H1 (cell line): ENCODE measurements at regions not wholly inside any gene's neighbourhood (a gene's known extent, or its start where the extent isn't known, plus 50 kb on each side); places are given as distances from the start of the nearest gene placed in this dataset.

Experiments
- CTCF ChIA-PET: fragments of 300-600 bp; sonication (Branson Sonifier 250); formaldehyde crosslinking; loops from one replicate; lab custom pipeline; 2021; ENCODE audit not compliant: partially characterized antibody; lab: Charles Lee
- POLR2A ChIA-PET: fragments of 300-600 bp; sonication (Branson Sonifier 250); formaldehyde crosslinking; loops from one replicate; lab custom pipeline; 2021; ENCODE audit warnings: inconsistent platforms; ENCODE audit not compliant: partially characterized antibody; lab: Charles Lee
- DNase-seq, 2 experiments: peaks; one replicate each; pipeline versions ENCODE4 v3.0.0 to v3.0.0-alpha.2; 2010 to 2022; ENCODE audit warnings: low spot score in 2 of 2, low read depth in 1 of 2, mixed read lengths in 1 of 2
- FAIRE-seq: peaks from 2 replicates; lab custom pipeline; 2011; peaks lifted over from hg19 to GRCh38; lab: Jason Lieb, UNC
- H2AFZ ChIP-seq: 2 replicates; pipeline ENCODE4 v1.8.1; 2012; ENCODE audit warnings: low read length, inconsistent platforms
- H2AK5ac ChIP-seq: 2 replicates; pipeline ENCODE4 v1.6.1; 2013; ENCODE audit warnings: low read depth, low read length
- H2BK120ac ChIP-seq: replicated peaks from 2 replicates; pipeline ENCODE3; 2013; ENCODE audit warnings: low read depth, low read length, inconsistent platforms
- H2BK12ac ChIP-seq: 2 replicates; pipeline ENCODE4 v1.6.1; 2013; ENCODE audit warnings: low read depth, low read length
- H2BK15ac ChIP-seq: 2 replicates; pipeline ENCODE4 v1.6.1; 2013; ENCODE audit warnings: low read length
- H2BK20ac ChIP-seq: 2 replicates; pipeline ENCODE4 v1.6.1; 2013; ENCODE audit warnings: low read length
- H2BK5ac ChIP-seq: 2 replicates; pipeline ENCODE4 v1.6.1; 2013; ENCODE audit warnings: low read depth, low read length
- H3K14ac ChIP-seq: 2 replicates; pipeline ENCODE4 v1.6.1; 2013; ENCODE audit warnings: inconsistent platforms; ENCODE audit not compliant: insufficient read length
- H3K18ac ChIP-seq: 2 replicates; pipeline ENCODE4 v1.6.1; 2013; ENCODE audit warnings: low read length; ENCODE audit errors: extremely low read depth
- H3K23ac ChIP-seq: 2 replicates; pipeline ENCODE4 v1.6.1; 2013; ENCODE audit warnings: inconsistent platforms; ENCODE audit not compliant: insufficient read length
- H3K23me2 ChIP-seq: 2 replicates; pipeline ENCODE4 v1.6.1; 2013; ENCODE audit warnings: low read depth, low read length
- H3K27ac ChIP-seq: 2 replicates; pipeline ENCODE4 v1.6.1; 2011; ENCODE audit warnings: low read depth, low read length, inconsistent platforms
- H3K27me3 ChIP-seq, 4 experiments: replicated peaks in 1 of 4; 1 replicate in 1 of 4; 2 replicates in 3 of 4; pipeline versions ENCODE4 v1.6.1 to v1.8.1; 2011 to 2013; ENCODE audit warnings: low read length in 3 of 4, mild to moderate bottlenecking in 3 of 4, inconsistent platforms in 2 of 4, mixed read lengths in 2 of 4, moderate library complexity in 1 of 4; ENCODE audit not compliant: control insufficient read depth in 3 of 4, insufficient read depth in 3 of 4; ENCODE audit errors: extremely low read depth in 1 of 4
- H3K36me3 ChIP-seq, 4 experiments: 2 replicates each; pipeline versions ENCODE4 v1.6.1 to v1.8.1; 2011 to 2013; ENCODE audit warnings: mild to moderate bottlenecking in 4 of 4, low read length in 3 of 4, moderate library complexity in 2 of 4, control low read depth in 1 of 4, inconsistent platforms in 1 of 4; ENCODE audit not compliant: insufficient read depth in 4 of 4, control insufficient read depth in 2 of 4
- H3K4ac ChIP-seq: replicated peaks from 2 replicates; pipeline ENCODE3; 2013; ENCODE audit warnings: low read length, low read depth, mixed read lengths, inconsistent platforms; ENCODE audit not compliant: insufficient read length
- H3K4me1 ChIP-seq, 4 experiments: replicated peaks in 1 of 4; 1 replicate in 1 of 4; 2 replicates in 3 of 4; pipeline versions ENCODE4 v1.6.1 to v1.8.1; 2011 to 2013; ENCODE audit warnings: low read length in 3 of 4, inconsistent platforms in 2 of 4, mixed read lengths in 1 of 4; ENCODE audit not compliant: insufficient read depth in 4 of 4, control insufficient read depth in 3 of 4
- H3K4me2 ChIP-seq, 2 experiments: 2 replicates each; pipeline versions ENCODE4 v1.6.1 to v1.8.1; 2011 to 2013; ENCODE audit warnings: low read depth in 2 of 2, low read length in 2 of 2, control low read depth in 1 of 2, inconsistent platforms in 1 of 2, mild to moderate bottlenecking in 1 of 2; ENCODE audit not compliant: insufficient read depth in 1 of 2
- H3K4me3 ChIP-seq, 4 experiments: fragments of 200-600, 300-600 bp in 1 of 4; sonication (generic), shearing (Covaris generic), sonication (Bioruptor Twin) in 1 of 4; 2 replicates each; pipeline versions ENCODE4 v1.5.1 to v1.8.1; 2011 to 2016; ENCODE audit warnings: low read length in 4 of 4, low read depth in 3 of 4, control low read depth in 2 of 4, inconsistent platforms in 2 of 4, mild to moderate bottlenecking in 2 of 4, mixed read lengths in 1 of 4, moderate library complexity in 1 of 4; ENCODE audit not compliant: insufficient read depth in 2 of 4; ENCODE audit errors: extremely low read depth in 1 of 4
- H3K56ac ChIP-seq: replicated peaks from 2 replicates; pipeline ENCODE3; 2013; ENCODE audit warnings: low read depth, mild to moderate bottlenecking, mixed read lengths, low read length, inconsistent platforms; ENCODE audit not compliant: insufficient read length
- H3K79me1 ChIP-seq: 2 replicates; pipeline ENCODE4 v1.6.1; 2013; ENCODE audit warnings: low read depth, low read length, control low read depth
- H3K79me2 ChIP-seq, 2 experiments: 2 replicates each; pipeline versions ENCODE4 v1.6.1 to v1.8.1; 2012 to 2013; ENCODE audit warnings: low read length in 2 of 2, mild to moderate bottlenecking in 2 of 2, inconsistent platforms in 1 of 2; ENCODE audit not compliant: insufficient read depth in 2 of 2, control insufficient read depth in 1 of 2
- H3K9ac ChIP-seq, 4 experiments: replicated peaks in 1 of 4; 1 replicate in 1 of 4; 2 replicates in 3 of 4; pipeline versions ENCODE4 v1.6.1 to v1.8.1; 2011 to 2013; ENCODE audit warnings: low read depth in 3 of 4, low read length in 3 of 4, control low read depth in 2 of 4, mild to moderate bottlenecking in 2 of 4, moderate library complexity in 2 of 4, inconsistent platforms in 1 of 4; ENCODE audit errors: extremely low read depth in 1 of 4
- H3K9me3 ChIP-seq, 2 experiments: 2 replicates each; pipeline versions ENCODE4 v1.6.1 to v1.8.1; 2012 to 2013; ENCODE audit warnings: mild to moderate bottlenecking in 2 of 2, moderate library complexity in 2 of 2, control low read depth in 1 of 2, inconsistent platforms in 1 of 2, low read depth in 1 of 2, low read length in 1 of 2, mixed read lengths in 1 of 2; ENCODE audit not compliant: insufficient read depth in 2 of 2
- H4K20me1 ChIP-seq, 2 experiments: replicated peaks in 1 of 2; 2 replicates each; pipeline versions ENCODE3 to v1.8.1; 2011 to 2013; ENCODE audit warnings: inconsistent platforms in 2 of 2, low read length in 2 of 2, mild to moderate bottlenecking in 1 of 2; ENCODE audit not compliant: insufficient read depth in 2 of 2, control insufficient read depth in 1 of 2
- H4K5ac ChIP-seq: 2 replicates; pipeline ENCODE4 v1.6.1; 2013; ENCODE audit warnings: low read length, low read depth, mixed read lengths, inconsistent platforms; ENCODE audit not compliant: insufficient read length
- H4K8ac ChIP-seq: 2 replicates; pipeline ENCODE4 v1.8.0; 2013; ENCODE audit warnings: mild to moderate bottlenecking, moderate library complexity, low read length, inconsistent platforms; ENCODE audit not compliant: insufficient read depth; ENCODE audit errors: extremely low read depth
- H4K91ac ChIP-seq: replicated peaks from 2 replicates; pipeline ENCODE3; 2013; ENCODE audit warnings: low read length, mixed read lengths, inconsistent platforms; ENCODE audit not compliant: insufficient read length
- CHD7 ChIP-seq: fragments of 300-600 bp; sonication (generic); IDR thresholded peaks from 2 replicates; pipeline ENCODE4 v1.7.1; 2012; ENCODE audit warnings: low read length, moderate library complexity, mild to moderate bottlenecking, inconsistent platforms; ENCODE audit not compliant: insufficient replicate concordance
- WGBS, 2 experiments: shearing (Covaris generic) in 1 of 2; methylation state at CpG; one replicate each; pipeline versions ENCODE4 v1.1.6 to v1.1.7; 2013 to 2015; ENCODE audit warnings: low lambda C conversion rate in 2 of 2, mixed read lengths in 2 of 2, inconsistent platforms in 1 of 2, low coverage in 1 of 2, missing lambda C conversion rate in 1 of 2; ENCODE audit not compliant: insufficient replicate concordance in 2 of 2, insufficient coverage in 1 of 2, insufficient read length in 1 of 2; ENCODE audit errors: extremely low coverage in 1 of 2, missing lambda C conversion rate in 1 of 2; 5-methylcytosine and 5-hydroxymethylcytosine counted together

GRCh38 chr12:92244036-92244435 is 98.4 kb upstream of the BTG1 start:
- Histone ChIP-seq H4K91ac (no peak overlapping the region), H3K14ac (no peak overlapping the region), H3K23me2 (no peaks in the 10 kb centered on the region; the same call in 1 of the 2 replicates), H3K4me3 (no peak overlapping the region), H3K4me2 (no peak overlapping the region), H4K20me1 (no peaks in the 10 kb centered on the region), H2BK15ac (no peak overlapping the region), H3K56ac (no peak overlapping the region), H3K4me1 (no peaks in the 10 kb centered on the region; a peak in 1 of 7 replicates), H3K4ac (no peak overlapping the region), H3K36me3 (no peaks in the 10 kb centered on the region), H3K79me2 (no peaks in the 10 kb centered on the region), H3K27me3 (no peaks in the 10 kb centered on the region), H2BK20ac (no peak overlapping the region), H2AFZ (no peak overlapping the region), H3K9me3 (no peaks in the 10 kb centered on the region), H3K23ac (no peak overlapping the region), H3K27ac (no peak overlapping the region), H2BK120ac (no peak overlapping the region), H4K5ac (no peak overlapping the region), H3K79me1 (no peaks in the 10 kb centered on the region), H4K8ac (no peak overlapping the region), H2AK5ac (no peak overlapping the region), H2BK5ac (no peak overlapping the region), H3K9ac (no peak overlapping the region), H2BK12ac (no peak overlapping the region), H3K18ac (no peak overlapping the region)
- ChIA-PET CTCF (interaction anchor here (0.6 to 1.3 kb wide), 3 partner anchors 13 to 1019 kb away, joined by 3 to 6 read pairs (median 3); no protein-coding TSS in a partner anchor), POLR2A (no interaction called here)
- DNase-seq (no peak), FAIRE-seq (no peak)
- WGBS, 2 experiments, result 87% methylated on average over 3 of the region's 3 CpGs; no CpG with 5 or more reads in 1 of the 2 experiments
- TF ChIP-seq CHD7, result no peak
